ENCODE measurements at regions not wholly inside any gene's neighbourhood (a gene's known extent, or its start where the extent isn't known, plus 50 kb on each side); places are given as distances from the start of the nearest gene placed in this dataset.

DNA sequence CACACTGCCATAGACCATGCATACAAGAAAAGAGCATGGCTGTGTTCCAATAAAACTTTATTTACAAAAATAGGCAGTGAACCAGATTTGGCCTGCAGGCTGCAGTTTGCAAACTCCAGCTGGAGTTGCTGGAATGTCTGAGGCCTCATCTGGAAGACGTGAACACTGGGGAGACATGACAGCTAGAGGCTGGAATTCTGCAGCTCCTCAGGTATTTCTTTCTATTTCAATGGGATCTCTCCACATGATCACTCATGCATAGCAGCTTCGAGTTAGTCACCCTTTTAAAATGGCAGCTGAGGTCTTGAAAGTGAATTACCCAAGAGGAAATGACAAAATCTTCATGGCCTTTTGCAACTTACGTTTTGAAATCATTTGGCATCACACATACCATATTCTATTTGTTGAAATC lies 52.6 kb upstream of the BET1 start:
- TF ChIP-seq POLR2AphosphoS5 (IDR thresholded peaks at IDR 0.05; ENCODE audit: borderline replicate concordance, low read depth, low read length) (no peak), EZH2 (IDR thresholded peaks at IDR 0.05) (no peak)

Data from SK-N-MC (cell line).